ENCODE measurements at regions not wholly inside any gene's neighbourhood (a gene's known extent, or its start where the extent isn't known, plus 50 kb on each side); places are given as distances from the start of the nearest gene placed in this dataset.
"Not testable (repeated sequence)": the region's sequence is repeated elsewhere in the genome, so short reads cannot be mapped to it uniquely, and the experiment has no call there.

GRCh38 chr4:118424062-118424461 is 71.3 kb upstream of the PRSS12 start:
- TF ChIP-seq CTCF (conservative IDR thresholded peaks at IDR 0.05; ENCODE audit: low read depth, low read length) = peak; percentile 52
- not testable (repeated sequence) for TF ChIP-seq RFX5 (IDR thresholded peaks at IDR 0.05; ENCODE audit: low read depth, low read length); MXI1 (IDR thresholded peaks at IDR 0.05; ENCODE audit: borderline replicate concordance, low read depth, low read length); CEBPB (IDR thresholded peaks at IDR 0.05; ENCODE audit: low read depth, low read length); POLR2A (IDR thresholded peaks at IDR 0.05; ENCODE audit: low read depth, low read length); RCOR1 (IDR thresholded peaks at IDR 0.05; ENCODE audit: insufficient replicate concordance, low read length); MAFK (IDR thresholded peaks at IDR 0.05; ENCODE audit: low read depth, low read length); MAZ (IDR thresholded peaks at IDR 0.05; ENCODE audit: borderline replicate concordance, low read depth, low read length); CHD1 (IDR thresholded peaks at IDR 0.05; ENCODE audit: low read depth, low read length)
- TF ChIP-seq, protein P1, sequence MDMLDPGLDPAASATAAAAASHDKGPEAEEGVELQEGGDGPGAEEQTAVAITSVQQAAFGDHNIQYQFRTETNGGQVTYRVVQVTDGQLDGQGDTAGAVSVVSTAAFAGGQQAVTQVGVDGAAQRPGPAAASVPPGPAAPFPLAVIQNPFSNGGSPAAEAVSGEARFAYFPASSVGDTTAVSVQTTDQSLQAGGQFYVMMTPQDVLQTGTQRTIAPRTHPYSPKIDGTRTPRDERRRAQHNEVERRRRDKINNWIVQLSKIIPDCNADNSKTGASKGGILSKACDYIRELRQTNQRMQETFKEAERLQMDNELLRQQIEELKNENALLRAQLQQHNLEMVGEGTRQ (IDR thresholded peaks at IDR 0.05; ENCODE audit: low read depth, low read length) = not testable (repeated sequence)

Measured in IMR-90 (cell line).